CD14-positive monocyte (primary cell): ENCODE measurements at regions not wholly inside any gene's neighbourhood (a gene's known extent, or its start where the extent isn't known, plus 50 kb on each side); places are given as distances from the start of the nearest gene placed in this dataset.

ENCODE experiments used
- DNase-seq, 3 donors: peaks; one replicate each; pipeline ENCODE4 v3.0.0-alpha.2; 2011 to 2022
- H2AFZ ChIP-seq: 2 replicates; pipeline ENCODE4 v1.6.0; 2012; ENCODE audit warnings: mild to moderate bottlenecking, low read depth, low read length, inconsistent platforms; ENCODE audit not compliant: insufficient read depth, poor library complexity, severe bottlenecking
- H3K27ac ChIP-seq, 2 donors: 1 replicate in 1 of 2; 2 replicates in 1 of 2; pipeline ENCODE4 v1.5.1; 2012 to 2013; ENCODE audit warnings: low read length in 2 of 2, control low read depth in 1 of 2, inconsistent platforms in 1 of 2, low read depth in 1 of 2, mild to moderate bottlenecking in 1 of 2
- H3K27me3 ChIP-seq, 2 donors: one replicate each; pipeline versions ENCODE4 v1.6.0 to v1.6.1; 2011 to 2013; ENCODE audit warnings: low read length in 2 of 2; ENCODE audit not compliant: control insufficient read depth in 2 of 2, insufficient read depth in 2 of 2
- H3K36me3 ChIP-seq, 2 donors: replicated peaks in 1 of 2; 1 replicate in 1 of 2; 2 replicates in 1 of 2; pipeline versions ENCODE4 v1.5.1 to v1.6.1; 2012 to 2013; ENCODE audit warnings: low read length in 2 of 2, control low read depth in 1 of 2, inconsistent platforms in 1 of 2, mild to moderate bottlenecking in 1 of 2; ENCODE audit not compliant: insufficient read depth in 2 of 2, control insufficient read depth in 1 of 2
- H3K4me1 ChIP-seq, 2 donors: 1 replicate in 1 of 2; 2 replicates in 1 of 2; pipeline versions ENCODE4 v1.5.1 to v1.6.1; 2012 to 2013; ENCODE audit warnings: low read length in 2 of 2, control low read depth in 1 of 2, inconsistent platforms in 1 of 2, mild to moderate bottlenecking in 1 of 2, moderate library complexity in 1 of 2; ENCODE audit not compliant: insufficient read depth in 2 of 2, control insufficient read depth in 1 of 2
- H3K4me2 ChIP-seq: replicated peaks from 2 replicates; pipeline ENCODE3; 2012; ENCODE audit warnings: low read length, moderate library complexity, mild to moderate bottlenecking; ENCODE audit not compliant: poor library complexity, severe bottlenecking; ENCODE audit errors: extremely low read depth
- H3K4me3 ChIP-seq, 3 experiments: fragments of 200-600 bp in 1 of 3; sonication (generic) in 1 of 3; replicated peaks in 1 of 3; 1 replicate in 2 of 3; 2 replicates in 1 of 3; pipeline ENCODE4 v1.5.1; 2011 to 2013; ENCODE audit warnings: low read length in 3 of 3, mild to moderate bottlenecking in 3 of 3, control low read depth in 2 of 3, low read depth in 2 of 3, inconsistent platforms in 1 of 3, moderate library complexity in 1 of 3
- H3K79me2 ChIP-seq: 2 replicates; pipeline ENCODE4 v1.6.0; 2012; ENCODE audit warnings: mild to moderate bottlenecking, control low read depth, inconsistent platforms, low read length, moderate library complexity; ENCODE audit not compliant: insufficient read depth
- H3K9ac ChIP-seq: 2 replicates; pipeline ENCODE4 v1.6.0; 2017; ENCODE audit warnings: low read length, mild to moderate bottlenecking; ENCODE audit not compliant: insufficient read depth, poor library complexity, severe bottlenecking
- H3K9me3 ChIP-seq, 2 donors: replicated peaks in 1 of 2; 1 replicate in 1 of 2; 2 replicates in 1 of 2; pipeline versions ENCODE4 v1.5.1 to v1.6.1; 2012 to 2013; ENCODE audit warnings: low read length in 2 of 2, control low read depth in 1 of 2; ENCODE audit not compliant: control insufficient read depth in 1 of 2, insufficient read depth in 1 of 2
- H4K20me1 ChIP-seq: 2 replicates; pipeline ENCODE4 v1.6.0; 2012; ENCODE audit warnings: mild to moderate bottlenecking, low read length, control low read depth, moderate library complexity; ENCODE audit not compliant: insufficient read depth
- H3K27ac Mint-ChIP-seq, 7 donors: one replicate each; pipeline ENCODE4 v1.8.0; 2020; ENCODE audit warnings: mild to moderate bottlenecking in 7 of 7, mixed read lengths in 7 of 7, moderate library complexity in 6 of 7, inconsistent platforms in 2 of 7
- H3K27me3 Mint-ChIP-seq, 3 donors: one replicate each; pipeline ENCODE4 v1.8.0; 2021 to 2022; ENCODE audit warnings: low read depth in 3 of 3, mild to moderate bottlenecking in 3 of 3, mixed read lengths in 3 of 3, moderate library complexity in 3 of 3, inconsistent platforms in 1 of 3
- H3K36me3 Mint-ChIP-seq, 2 donors: one replicate each; pipeline ENCODE4 v1.8.0; 2020; ENCODE audit warnings: mixed read lengths in 2 of 2, inconsistent platforms in 1 of 2, mild to moderate bottlenecking in 1 of 2
- H3K4me1 Mint-ChIP-seq: one replicate; pipeline ENCODE4 v1.8.0; 2020; ENCODE audit warnings: mild to moderate bottlenecking, mixed read lengths
- H3K4me3 Mint-ChIP-seq, 2 donors: one replicate each; pipeline ENCODE4 v1.8.0; 2020; ENCODE audit warnings: mild to moderate bottlenecking in 2 of 2, mixed read lengths in 2 of 2, moderate library complexity in 1 of 2
- H3K9me3 Mint-ChIP-seq, 7 donors: one replicate each; pipeline ENCODE4 v1.8.0; 2020 to 2022; ENCODE audit warnings: mixed read lengths in 7 of 7, mild to moderate bottlenecking in 6 of 7, moderate library complexity in 6 of 7, inconsistent platforms in 2 of 7
- WGBS: methylation state at CpG from one replicate; pipeline ENCODE4 v1.1.5; 2013; ENCODE audit warnings: missing lambda C conversion rate; ENCODE audit not compliant: insufficient coverage; 5-methylcytosine and 5-hydroxymethylcytosine counted together
- intact Hi-C, 2 donors: fragments of 100-400 bp; cut with micrococcal nuclease; formaldehyde crosslinking; loops; one replicate each; pipeline versions ENCODE4 v1.15.0 to v1.15.1; 2023
- TF ChIP-seq, protein P1 (sequence below): fragments of 200-600 bp; IDR thresholded peaks from one replicate; pipeline ENCODE4 v1.8.0; 2022; ENCODE audit warnings: antibody characterized with exemption, mild to moderate bottlenecking

DNA sequence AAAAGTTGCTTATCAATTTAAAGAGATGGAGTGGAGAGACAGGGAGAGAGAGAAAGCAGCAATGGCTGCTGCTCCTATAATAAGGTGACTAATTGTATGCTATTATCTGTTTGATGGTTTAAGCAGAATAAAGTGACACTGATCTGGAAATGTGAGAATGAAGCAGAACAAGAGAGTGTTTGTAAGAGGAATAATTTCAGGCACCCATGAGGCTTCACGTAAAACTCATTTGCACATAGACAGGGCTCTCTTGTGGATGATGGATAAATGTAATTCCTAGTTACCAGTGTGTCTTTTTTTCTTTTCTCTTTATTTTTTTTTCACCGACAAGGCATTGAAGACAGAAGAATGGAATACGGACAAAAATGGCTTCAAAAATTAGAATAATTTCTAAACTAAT is 228.8 kb upstream of the TYRP1 start:
- Histone ChIP-seq H3K27me3 (no peaks in the 10 kb centered on the region), H3K9ac (no peak overlapping the region), H4K20me1 (no peaks in the 10 kb centered on the region), H3K36me3 (no peaks in the 10 kb centered on the region), H3K79me2 (no peaks in the 10 kb centered on the region), H3K9me3 (no peaks in the 10 kb centered on the region), H3K4me1 (no peaks in the 10 kb centered on the region), H2AFZ (no peak overlapping the region), H3K4me2 (no peak overlapping the region), H3K27ac (no peak overlapping the region), H3K4me3 (no peak overlapping the region)
- WGBS = no CpG with 5 or more reads among the region's 3 CpGs
- Mint-ChIP-seq H3K36me3 (no peaks in the 10 kb centered on the region), H3K9me3 (no peaks in the 10 kb centered on the region), H3K27me3 (no peaks in the 10 kb centered on the region), H3K4me1 (no peaks in the 10 kb centered on the region), H3K27ac (no peak overlapping the region), H3K4me3 (no peak overlapping the region)
- DNase-seq = no peak
- intact Hi-C loops = no loop called here
- TF ChIP-seq, protein P1, sequence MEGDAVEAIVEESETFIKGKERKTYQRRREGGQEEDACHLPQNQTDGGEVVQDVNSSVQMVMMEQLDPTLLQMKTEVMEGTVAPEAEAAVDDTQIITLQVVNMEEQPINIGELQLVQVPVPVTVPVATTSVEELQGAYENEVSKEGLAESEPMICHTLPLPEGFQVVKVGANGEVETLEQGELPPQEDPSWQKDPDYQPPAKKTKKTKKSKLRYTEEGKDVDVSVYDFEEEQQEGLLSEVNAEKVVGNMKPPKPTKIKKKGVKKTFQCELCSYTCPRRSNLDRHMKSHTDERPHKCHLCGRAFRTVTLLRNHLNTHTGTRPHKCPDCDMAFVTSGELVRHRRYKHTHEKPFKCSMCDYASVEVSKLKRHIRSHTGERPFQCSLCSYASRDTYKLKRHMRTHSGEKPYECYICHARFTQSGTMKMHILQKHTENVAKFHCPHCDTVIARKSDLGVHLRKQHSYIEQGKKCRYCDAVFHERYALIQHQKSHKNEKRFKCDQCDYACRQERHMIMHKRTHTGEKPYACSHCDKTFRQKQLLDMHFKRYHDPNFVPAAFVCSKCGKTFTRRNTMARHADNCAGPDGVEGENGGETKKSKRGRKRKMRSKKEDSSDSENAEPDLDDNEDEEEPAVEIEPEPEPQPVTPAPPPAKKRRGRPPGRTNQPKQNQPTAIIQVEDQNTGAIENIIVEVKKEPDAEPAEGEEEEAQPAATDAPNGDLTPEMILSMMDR = no peak

DNA sequence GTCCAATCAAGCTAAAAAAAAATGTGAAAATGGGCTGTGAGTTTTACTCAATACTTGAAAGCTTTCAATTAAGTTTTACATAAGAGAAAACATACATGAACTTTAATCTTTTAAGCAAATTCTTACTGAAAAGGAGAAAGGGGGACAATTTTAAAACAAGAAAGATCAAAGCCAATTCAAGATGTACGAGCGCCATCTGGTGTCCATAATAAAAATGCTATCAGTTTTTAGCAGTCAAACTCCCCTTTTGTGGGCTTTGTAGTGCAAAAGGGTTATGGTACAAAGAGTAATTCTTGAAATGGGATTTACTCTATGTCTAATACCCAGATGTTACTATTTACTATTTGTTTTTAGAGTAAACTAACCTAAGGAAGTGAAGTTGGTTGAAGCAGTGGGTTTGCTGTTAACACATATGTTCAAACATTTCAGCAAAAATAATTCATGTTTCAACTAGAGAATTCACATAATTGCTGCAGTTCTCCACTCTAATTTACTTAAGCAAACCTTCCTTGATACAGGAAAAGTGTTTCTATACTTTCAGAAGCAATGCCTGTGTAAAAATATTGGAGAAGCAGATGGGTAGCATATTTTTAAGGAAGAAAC is 228.2 kb upstream of the TYRP1 start:
- TF ChIP-seq, protein P1 = peak; percentile 63

More for the DNA sequence above, 228.2 kb upstream of the TYRP1 start:
- Mint-ChIP-seq H3K27me3 (no peaks in the 10 kb centered on the region), H3K4me1 (no peaks in the 10 kb centered on the region), H3K4me3 (no peak overlapping the region), H3K36me3 (no peaks in the 10 kb centered on the region), H3K9me3 (no peaks in the 10 kb centered on the region), H3K27ac (no peak overlapping the region)
- Histone ChIP-seq H3K36me3 (no peaks in the 10 kb centered on the region), H3K9me3 (no peaks in the 10 kb centered on the region), H3K9ac (no peak overlapping the region), H3K27me3 (no peaks in the 10 kb centered on the region), H3K27ac (no peak overlapping the region), H3K4me1 (no peaks in the 10 kb centered on the region), H3K4me2 (no peak overlapping the region), H3K79me2 (no peaks in the 10 kb centered on the region), H2AFZ (no peak overlapping the region), H3K4me3 (no peak overlapping the region), H4K20me1 (no peaks in the 10 kb centered on the region)
- intact Hi-C loops = no loop called here
- WGBS = no CpG with 5 or more reads among the region's 2 CpGs
- no peak for DNase-seq
